Neural cell (in vitro differentiated cells): ENCODE measurements at regions not wholly inside any gene's neighbourhood (a gene's known extent, or its start where the extent isn't known, plus 50 kb on each side); places are given as distances from the start of the nearest gene placed in this dataset.

Experiments used
- H2AFZ ChIP-seq: fragments of 200-600, 300-800 bp; sonication (generic), shearing (Covaris generic); 2 replicates; pipeline ENCODE4 v1.6.0; 2014; ENCODE audit warnings: low read depth, mild to moderate bottlenecking, antibody characterized with exemption, low read length, moderate library complexity
- H3F3A ChIP-seq: fragments of 200-600 bp; shearing (Covaris generic); 2 replicates; pipeline ENCODE4 v1.6.1; 2016; ENCODE audit warnings: mild to moderate bottlenecking, moderate library complexity, mixed read lengths, antibody characterized with exemption, low read length; ENCODE audit not compliant: insufficient read depth, poor library complexity, severe bottlenecking
- H3K27ac ChIP-seq: fragments of 200-600, 300-800 bp; sonication (generic), shearing (Covaris generic); 2 replicates; pipeline ENCODE4 v1.5.1; 2014; ENCODE audit warnings: mild to moderate bottlenecking, low read length, moderate library complexity
- H3K27me3 ChIP-seq: fragments of 300-800, 200-600 bp; sonication (generic), shearing (Covaris generic); 2 replicates; pipeline ENCODE4 v1.6.0; 2014; ENCODE audit warnings: mild to moderate bottlenecking, low read depth, low read length, moderate library complexity; ENCODE audit not compliant: insufficient read depth
- H3K36me3 ChIP-seq: fragments of 300-800, 200-600 bp; sonication (generic), shearing (Covaris generic); 2 replicates; pipeline ENCODE4 v1.5.1; 2014; ENCODE audit warnings: mild to moderate bottlenecking, antibody characterized with exemption, low read length, moderate library complexity; ENCODE audit not compliant: insufficient read depth
- H3K4me2 ChIP-seq: fragments of 300-800, 200-600 bp; sonication (generic), shearing (Covaris generic); 2 replicates; pipeline ENCODE4 v1.6.0; 2014; ENCODE audit warnings: mild to moderate bottlenecking, low read length
- H3K4me3 ChIP-seq: fragments of 300-800, 200-600 bp; sonication (generic), shearing (Covaris generic); 2 replicates; pipeline ENCODE4 v1.5.1; 2014; ENCODE audit warnings: mild to moderate bottlenecking, low read length, moderate library complexity
- H3K79me2 ChIP-seq: fragments of 200-600 bp; shearing (Covaris generic); replicated peaks from 2 replicates; pipeline ENCODE4 v1.6.0; 2014; ENCODE audit warnings: mild to moderate bottlenecking, low read length, moderate library complexity; ENCODE audit not compliant: insufficient read depth
- H3K9ac ChIP-seq: fragments of 300-800, 200-600 bp; sonication (generic), shearing (Covaris generic); 2 replicates; pipeline ENCODE4 v1.6.1; 2016; ENCODE audit warnings: mild to moderate bottlenecking, low read length, mixed read lengths
- H3K9me2 ChIP-seq: fragments of 200-600 bp; shearing (Covaris generic); 2 replicates; pipeline ENCODE4 v1.6.1; 2016; ENCODE audit warnings: mild to moderate bottlenecking, low read length, mixed read lengths; ENCODE audit not compliant: insufficient read depth
- H3K9me3 ChIP-seq: fragments of 200-600, 300-800 bp; sonication (generic), shearing (Covaris generic); 2 replicates; pipeline ENCODE4 v1.6.1; 2016; ENCODE audit warnings: mild to moderate bottlenecking, mixed run types, low read length, moderate library complexity, mixed read lengths
- H4K20me1 ChIP-seq: fragments of 200-600 bp; shearing (Covaris generic); 2 replicates; pipeline ENCODE4 v1.6.1; 2016; ENCODE audit warnings: mild to moderate bottlenecking, mixed run types; ENCODE audit not compliant: insufficient read depth
- EP300 ChIP-seq: fragments of 450-650 bp; conservative IDR thresholded peaks from 2 replicates; pipeline ENCODE4 v1.6.1; 2014; ENCODE audit warnings: antibody characterized with exemption, mild to moderate bottlenecking, moderate library complexity; ENCODE audit not compliant: poor library complexity, severe bottlenecking
- EZH2 ChIP-seq: fragments of 200-600, 300-800 bp; shearing (Covaris generic), sonication (generic); IDR thresholded peaks from 2 replicates; pipeline ENCODE4 v1.6.1; 2014; ENCODE audit warnings: antibody characterized with exemption, low read length, borderline replicate concordance, mild to moderate bottlenecking; ENCODE audit not compliant: insufficient read depth, poor library complexity, severe bottlenecking
- MXI1 ChIP-seq: fragments of 450-650 bp; conservative IDR thresholded peaks from 2 replicates; pipeline ENCODE4 v1.6.1; 2014; ENCODE audit warnings: antibody characterized with exemption, mild to moderate bottlenecking; ENCODE audit not compliant: poor library complexity, severe bottlenecking
- POLR2AphosphoS5 ChIP-seq: IDR thresholded peaks from 2 replicates; pipeline ENCODE4 v1.6.1; 2012
- RAD21 ChIP-seq: fragments of 450-650 bp; conservative IDR thresholded peaks from 2 replicates; pipeline ENCODE4 v1.6.1; 2014; ENCODE audit warnings: antibody characterized with exemption, mild to moderate bottlenecking, moderate library complexity
- SMC3 ChIP-seq: fragments of 450-650 bp; conservative IDR thresholded peaks from 2 replicates; pipeline ENCODE4 v1.6.1; 2014; ENCODE audit warnings: antibody characterized with exemption, mild to moderate bottlenecking, moderate library complexity; ENCODE audit not compliant: poor library complexity
- TAF1 ChIP-seq: IDR thresholded peaks from 2 replicates; pipeline ENCODE4 v1.6.1; 2012; ENCODE audit warnings: low read depth
- TF ChIP-seq, protein P1 (sequence below): fragments of 450-650 bp; IDR thresholded peaks from 2 replicates; pipeline ENCODE4 v1.5.1; 2014; ENCODE audit warnings: antibody characterized with exemption, mild to moderate bottlenecking, moderate library complexity; ENCODE audit not compliant: poor library complexity, severe bottlenecking
- TF ChIP-seq, protein P2 (sequence below): IDR thresholded peaks from 2 replicates; pipeline ENCODE4 v1.6.1; 2012; ENCODE audit warnings: borderline replicate concordance

- no peak overlapping the region for H3K27ac ChIP-seq
- no peak overlapping the region for H2AFZ ChIP-seq
- H3K9ac ChIP-seq = no peak overlapping the region
- H4K20me1 ChIP-seq = no peaks in the 10 kb centered on the region
- no peaks in the 10 kb centered on the region for H3K9me3 ChIP-seq
- H3F3A ChIP-seq = no peaks in the 10 kb centered on the region
- no peak overlapping the region for H3K4me2 ChIP-seq
- H3K4me3 ChIP-seq = no peak overlapping the region
- no peaks in the 10 kb centered on the region for H3K9me2 ChIP-seq
- no peaks in the 10 kb centered on the region for H3K27me3 ChIP-seq
- TF ChIP-seq EP300 (no peak), TAF1 (no peak), SMC3 (no peak), EZH2 (no peak), POLR2AphosphoS5 (no peak), MXI1 (no peak), RAD21 (no peak)
- TF ChIP-seq, protein P1, sequence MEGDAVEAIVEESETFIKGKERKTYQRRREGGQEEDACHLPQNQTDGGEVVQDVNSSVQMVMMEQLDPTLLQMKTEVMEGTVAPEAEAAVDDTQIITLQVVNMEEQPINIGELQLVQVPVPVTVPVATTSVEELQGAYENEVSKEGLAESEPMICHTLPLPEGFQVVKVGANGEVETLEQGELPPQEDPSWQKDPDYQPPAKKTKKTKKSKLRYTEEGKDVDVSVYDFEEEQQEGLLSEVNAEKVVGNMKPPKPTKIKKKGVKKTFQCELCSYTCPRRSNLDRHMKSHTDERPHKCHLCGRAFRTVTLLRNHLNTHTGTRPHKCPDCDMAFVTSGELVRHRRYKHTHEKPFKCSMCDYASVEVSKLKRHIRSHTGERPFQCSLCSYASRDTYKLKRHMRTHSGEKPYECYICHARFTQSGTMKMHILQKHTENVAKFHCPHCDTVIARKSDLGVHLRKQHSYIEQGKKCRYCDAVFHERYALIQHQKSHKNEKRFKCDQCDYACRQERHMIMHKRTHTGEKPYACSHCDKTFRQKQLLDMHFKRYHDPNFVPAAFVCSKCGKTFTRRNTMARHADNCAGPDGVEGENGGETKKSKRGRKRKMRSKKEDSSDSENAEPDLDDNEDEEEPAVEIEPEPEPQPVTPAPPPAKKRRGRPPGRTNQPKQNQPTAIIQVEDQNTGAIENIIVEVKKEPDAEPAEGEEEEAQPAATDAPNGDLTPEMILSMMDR = no peak
- TF ChIP-seq, protein P2, sequence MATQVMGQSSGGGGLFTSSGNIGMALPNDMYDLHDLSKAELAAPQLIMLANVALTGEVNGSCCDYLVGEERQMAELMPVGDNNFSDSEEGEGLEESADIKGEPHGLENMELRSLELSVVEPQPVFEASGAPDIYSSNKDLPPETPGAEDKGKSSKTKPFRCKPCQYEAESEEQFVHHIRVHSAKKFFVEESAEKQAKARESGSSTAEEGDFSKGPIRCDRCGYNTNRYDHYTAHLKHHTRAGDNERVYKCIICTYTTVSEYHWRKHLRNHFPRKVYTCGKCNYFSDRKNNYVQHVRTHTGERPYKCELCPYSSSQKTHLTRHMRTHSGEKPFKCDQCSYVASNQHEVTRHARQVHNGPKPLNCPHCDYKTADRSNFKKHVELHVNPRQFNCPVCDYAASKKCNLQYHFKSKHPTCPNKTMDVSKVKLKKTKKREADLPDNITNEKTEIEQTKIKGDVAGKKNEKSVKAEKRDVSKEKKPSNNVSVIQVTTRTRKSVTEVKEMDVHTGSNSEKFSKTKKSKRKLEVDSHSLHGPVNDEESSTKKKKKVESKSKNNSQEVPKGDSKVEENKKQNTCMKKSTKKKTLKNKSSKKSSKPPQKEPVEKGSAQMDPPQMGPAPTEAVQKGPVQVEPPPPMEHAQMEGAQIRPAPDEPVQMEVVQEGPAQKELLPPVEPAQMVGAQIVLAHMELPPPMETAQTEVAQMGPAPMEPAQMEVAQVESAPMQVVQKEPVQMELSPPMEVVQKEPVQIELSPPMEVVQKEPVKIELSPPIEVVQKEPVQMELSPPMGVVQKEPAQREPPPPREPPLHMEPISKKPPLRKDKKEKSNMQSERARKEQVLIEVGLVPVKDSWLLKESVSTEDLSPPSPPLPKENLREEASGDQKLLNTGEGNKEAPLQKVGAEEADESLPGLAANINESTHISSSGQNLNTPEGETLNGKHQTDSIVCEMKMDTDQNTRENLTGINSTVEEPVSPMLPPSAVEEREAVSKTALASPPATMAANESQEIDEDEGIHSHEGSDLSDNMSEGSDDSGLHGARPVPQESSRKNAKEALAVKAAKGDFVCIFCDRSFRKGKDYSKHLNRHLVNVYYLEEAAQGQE = no peak
- H3K36me3 ChIP-seq = no peaks in the 10 kb centered on the region
- H3K79me2 ChIP-seq = no peaks in the 10 kb centered on the region
Observed at GRCh38 chr9:19936598-19936997, 147.8 kb upstream of the SLC24A2 start.

- H3F3A ChIP-seq = no peaks in the 10 kb centered on the region
- H3K9ac ChIP-seq = no peak overlapping the region
- H3K27ac ChIP-seq = no peak overlapping the region
- H3K9me3 ChIP-seq = no peaks in the 10 kb centered on the region
- no peaks in the 10 kb centered on the region for H4K20me1 ChIP-seq
- no peaks in the 10 kb centered on the region for H3K36me3 ChIP-seq
- no peak overlapping the region for H3K4me2 ChIP-seq
- no peak overlapping the region for H3K4me3 ChIP-seq
- H3K79me2 ChIP-seq = no peaks in the 10 kb centered on the region
- H3K27me3 ChIP-seq = no peaks in the 10 kb centered on the region
- H2AFZ ChIP-seq = no peak overlapping the region
- H3K9me2 ChIP-seq = no peaks in the 10 kb centered on the region
- TF ChIP-seq POLR2AphosphoS5 (no peak), EP300 (no peak), TAF1 (no peak), EZH2 (no peak), MXI1 (no peak), SMC3 (no peak)
Observed at GRCh38 chr9:19935422-19935821, 146.6 kb upstream of the SLC24A2 start.
